ENCODE measurements at regions not wholly inside any gene's neighbourhood (a gene's known extent, or its start where the extent isn't known, plus 50 kb on each side); places are given as distances from the start of the nearest gene placed in this dataset.

DNA sequence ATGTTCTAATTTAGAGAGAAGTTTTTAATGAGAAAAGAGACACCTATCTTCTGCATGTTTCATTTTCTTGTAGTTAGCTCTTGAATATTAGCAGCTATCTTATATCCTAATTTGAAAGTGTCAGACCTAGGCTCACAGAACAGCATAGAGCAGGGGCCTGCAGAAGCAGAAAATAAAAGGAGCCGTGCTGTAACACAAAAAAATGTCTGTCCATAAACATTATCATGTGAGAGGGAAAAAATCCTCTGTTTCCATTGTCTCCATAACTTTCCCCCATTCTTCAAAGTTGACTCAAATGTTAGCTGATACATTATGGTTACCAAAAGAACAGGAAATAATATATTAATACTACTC is 329.2 kb upstream of the EPHA5 start:
- TF ChIP-seq ESRRG (CRISPR knock-in tag; IDR thresholded peaks at IDR 0.05) (no peak), ZC3H10 (CRISPR knock-in tag; IDR thresholded peaks at IDR 0.05) (no peak), ZNF8 (CRISPR knock-in tag; IDR thresholded peaks at IDR 0.05) (no peak), RARB (CRISPR knock-in tag; IDR thresholded peaks at IDR 0.05) (no peak), PPARA (CRISPR knock-in tag; IDR thresholded peaks at IDR 0.05; ENCODE audit: borderline replicate concordance) (no peak), ZNF70 (CRISPR knock-in tag; IDR thresholded peaks at IDR 0.05) (no peak), BACH2 (CRISPR knock-in tag; IDR thresholded peaks at IDR 0.05; ENCODE audit: borderline replicate concordance) (no peak), ZFP3 (CRISPR knock-in tag; IDR thresholded peaks at IDR 0.05) (no peak), TOX (CRISPR knock-in tag; IDR thresholded peaks at IDR 0.05; ENCODE audit: borderline replicate concordance) (no peak), SNAI2 (CRISPR knock-in tag; IDR thresholded peaks at IDR 0.05) (no peak), TCF4 (CRISPR knock-in tag; IDR thresholded peaks at IDR 0.05; ENCODE audit: borderline replicate concordance) (no peak)
- TF ChIP-seq, protein P1, sequence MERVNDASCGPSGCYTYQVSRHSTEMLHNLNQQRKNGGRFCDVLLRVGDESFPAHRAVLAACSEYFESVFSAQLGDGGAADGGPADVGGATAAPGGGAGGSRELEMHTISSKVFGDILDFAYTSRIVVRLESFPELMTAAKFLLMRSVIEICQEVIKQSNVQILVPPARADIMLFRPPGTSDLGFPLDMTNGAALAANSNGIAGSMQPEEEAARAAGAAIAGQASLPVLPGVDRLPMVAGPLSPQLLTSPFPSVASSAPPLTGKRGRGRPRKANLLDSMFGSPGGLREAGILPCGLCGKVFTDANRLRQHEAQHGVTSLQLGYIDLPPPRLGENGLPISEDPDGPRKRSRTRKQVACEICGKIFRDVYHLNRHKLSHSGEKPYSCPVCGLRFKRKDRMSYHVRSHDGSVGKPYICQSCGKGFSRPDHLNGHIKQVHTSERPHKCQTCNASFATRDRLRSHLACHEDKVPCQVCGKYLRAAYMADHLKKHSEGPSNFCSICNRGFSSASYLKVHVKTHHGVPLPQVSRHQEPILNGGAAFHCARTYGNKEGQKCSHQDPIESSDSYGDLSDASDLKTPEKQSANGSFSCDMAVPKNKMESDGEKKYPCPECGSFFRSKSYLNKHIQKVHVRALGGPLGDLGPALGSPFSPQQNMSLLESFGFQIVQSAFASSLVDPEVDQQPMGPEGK (CRISPR knock-in tag; IDR thresholded peaks at IDR 0.05; ENCODE audit: borderline replicate concordance): no peak
- TF ChIP-seq, protein P2, sequence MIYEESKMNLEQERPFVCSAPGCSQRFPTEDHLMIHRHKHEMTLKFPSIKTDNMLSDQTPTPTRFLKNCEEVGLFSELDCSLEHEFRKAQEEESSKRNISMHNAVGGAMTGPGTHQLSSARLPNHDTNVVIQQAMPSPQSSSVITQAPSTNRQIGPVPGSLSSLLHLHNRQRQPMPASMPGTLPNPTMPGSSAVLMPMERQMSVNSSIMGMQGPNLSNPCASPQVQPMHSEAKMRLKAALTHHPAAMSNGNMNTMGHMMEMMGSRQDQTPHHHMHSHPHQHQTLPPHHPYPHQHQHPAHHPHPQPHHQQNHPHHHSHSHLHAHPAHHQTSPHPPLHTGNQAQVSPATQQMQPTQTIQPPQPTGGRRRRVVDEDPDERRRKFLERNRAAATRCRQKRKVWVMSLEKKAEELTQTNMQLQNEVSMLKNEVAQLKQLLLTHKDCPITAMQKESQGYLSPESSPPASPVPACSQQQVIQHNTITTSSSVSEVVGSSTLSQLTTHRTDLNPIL (CRISPR knock-in tag; IDR thresholded peaks at IDR 0.05; ENCODE audit: low read depth): no peak
- TF ChIP-seq, protein P3, sequence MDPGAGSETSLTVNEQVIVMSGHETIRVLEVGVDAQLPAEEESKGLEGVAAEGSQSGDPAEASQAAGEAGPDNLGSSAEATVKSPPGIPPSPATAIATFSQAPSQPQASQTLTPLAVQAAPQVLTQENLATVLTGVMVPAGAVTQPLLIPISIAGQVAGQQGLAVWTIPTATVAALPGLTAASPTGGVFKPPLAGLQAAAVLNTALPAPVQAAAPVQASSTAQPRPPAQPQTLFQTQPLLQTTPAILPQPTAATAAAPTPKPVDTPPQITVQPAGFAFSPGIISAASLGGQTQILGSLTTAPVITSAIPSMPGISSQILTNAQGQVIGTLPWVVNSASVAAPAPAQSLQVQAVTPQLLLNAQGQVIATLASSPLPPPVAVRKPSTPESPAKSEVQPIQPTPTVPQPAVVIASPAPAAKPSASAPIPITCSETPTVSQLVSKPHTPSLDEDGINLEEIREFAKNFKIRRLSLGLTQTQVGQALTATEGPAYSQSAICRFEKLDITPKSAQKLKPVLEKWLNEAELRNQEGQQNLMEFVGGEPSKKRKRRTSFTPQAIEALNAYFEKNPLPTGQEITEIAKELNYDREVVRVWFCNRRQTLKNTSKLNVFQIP (CRISPR knock-in tag; IDR thresholded peaks at IDR 0.05; ENCODE audit: borderline replicate concordance, low read depth): no peak
